Neural cell (in vitro differentiated cells): ENCODE measurements at regions not wholly inside any gene's neighbourhood (a gene's known extent, or its start where the extent isn't known, plus 50 kb on each side); places are given as distances from the start of the nearest gene placed in this dataset.

Source experiments
- EZH2 ChIP-seq: fragments of 200-600, 300-800 bp; shearing (Covaris generic), sonication (generic); IDR thresholded peaks from 2 replicates; pipeline ENCODE4 v1.6.1; 2014; ENCODE audit warnings: antibody characterized with exemption, low read length, borderline replicate concordance, mild to moderate bottlenecking; ENCODE audit not compliant: insufficient read depth, poor library complexity, severe bottlenecking
- POLR2AphosphoS5 ChIP-seq: IDR thresholded peaks from 2 replicates; pipeline ENCODE4 v1.6.1; 2012
- RAD21 ChIP-seq: fragments of 450-650 bp; conservative IDR thresholded peaks from 2 replicates; pipeline ENCODE4 v1.6.1; 2014; ENCODE audit warnings: antibody characterized with exemption, mild to moderate bottlenecking, moderate library complexity
- SMC3 ChIP-seq: fragments of 450-650 bp; conservative IDR thresholded peaks from 2 replicates; pipeline ENCODE4 v1.6.1; 2014; ENCODE audit warnings: antibody characterized with exemption, mild to moderate bottlenecking, moderate library complexity; ENCODE audit not compliant: poor library complexity
- TF ChIP-seq, protein P1 (sequence below): fragments of 450-650 bp; IDR thresholded peaks from 2 replicates; pipeline ENCODE4 v1.5.1; 2014; ENCODE audit warnings: antibody characterized with exemption, mild to moderate bottlenecking, moderate library complexity; ENCODE audit not compliant: poor library complexity, severe bottlenecking
- TF ChIP-seq, protein P2 (sequence below): IDR thresholded peaks from 2 replicates; pipeline ENCODE4 v1.6.1; 2012; ENCODE audit warnings: borderline replicate concordance

DNA sequence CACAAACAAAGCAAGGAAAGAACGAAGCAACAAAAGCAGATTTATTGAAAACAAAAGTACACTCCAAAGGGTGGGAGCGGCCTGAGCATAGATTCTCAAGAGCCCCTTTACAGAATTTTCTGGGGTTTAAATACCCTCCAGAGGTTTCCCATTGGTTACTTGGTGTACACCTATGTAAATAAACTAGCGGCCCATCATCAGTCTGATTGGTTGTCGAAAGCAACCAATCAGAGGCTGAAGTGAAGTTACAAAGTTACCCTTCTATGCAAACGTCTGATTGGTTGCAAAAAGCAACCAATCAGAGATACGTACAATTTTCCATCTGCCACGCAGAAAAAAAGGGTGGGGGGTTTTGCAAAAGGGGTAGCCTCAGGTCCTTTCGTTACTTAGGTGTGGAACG, 96.3 kb upstream of the UBAC2 start:
- TF ChIP-seq, protein P1, sequence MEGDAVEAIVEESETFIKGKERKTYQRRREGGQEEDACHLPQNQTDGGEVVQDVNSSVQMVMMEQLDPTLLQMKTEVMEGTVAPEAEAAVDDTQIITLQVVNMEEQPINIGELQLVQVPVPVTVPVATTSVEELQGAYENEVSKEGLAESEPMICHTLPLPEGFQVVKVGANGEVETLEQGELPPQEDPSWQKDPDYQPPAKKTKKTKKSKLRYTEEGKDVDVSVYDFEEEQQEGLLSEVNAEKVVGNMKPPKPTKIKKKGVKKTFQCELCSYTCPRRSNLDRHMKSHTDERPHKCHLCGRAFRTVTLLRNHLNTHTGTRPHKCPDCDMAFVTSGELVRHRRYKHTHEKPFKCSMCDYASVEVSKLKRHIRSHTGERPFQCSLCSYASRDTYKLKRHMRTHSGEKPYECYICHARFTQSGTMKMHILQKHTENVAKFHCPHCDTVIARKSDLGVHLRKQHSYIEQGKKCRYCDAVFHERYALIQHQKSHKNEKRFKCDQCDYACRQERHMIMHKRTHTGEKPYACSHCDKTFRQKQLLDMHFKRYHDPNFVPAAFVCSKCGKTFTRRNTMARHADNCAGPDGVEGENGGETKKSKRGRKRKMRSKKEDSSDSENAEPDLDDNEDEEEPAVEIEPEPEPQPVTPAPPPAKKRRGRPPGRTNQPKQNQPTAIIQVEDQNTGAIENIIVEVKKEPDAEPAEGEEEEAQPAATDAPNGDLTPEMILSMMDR = no peak
- TF ChIP-seq SMC3 (no peak), EZH2 (no peak), POLR2AphosphoS5 (no peak), RAD21 (no peak)
- TF ChIP-seq, protein P2, sequence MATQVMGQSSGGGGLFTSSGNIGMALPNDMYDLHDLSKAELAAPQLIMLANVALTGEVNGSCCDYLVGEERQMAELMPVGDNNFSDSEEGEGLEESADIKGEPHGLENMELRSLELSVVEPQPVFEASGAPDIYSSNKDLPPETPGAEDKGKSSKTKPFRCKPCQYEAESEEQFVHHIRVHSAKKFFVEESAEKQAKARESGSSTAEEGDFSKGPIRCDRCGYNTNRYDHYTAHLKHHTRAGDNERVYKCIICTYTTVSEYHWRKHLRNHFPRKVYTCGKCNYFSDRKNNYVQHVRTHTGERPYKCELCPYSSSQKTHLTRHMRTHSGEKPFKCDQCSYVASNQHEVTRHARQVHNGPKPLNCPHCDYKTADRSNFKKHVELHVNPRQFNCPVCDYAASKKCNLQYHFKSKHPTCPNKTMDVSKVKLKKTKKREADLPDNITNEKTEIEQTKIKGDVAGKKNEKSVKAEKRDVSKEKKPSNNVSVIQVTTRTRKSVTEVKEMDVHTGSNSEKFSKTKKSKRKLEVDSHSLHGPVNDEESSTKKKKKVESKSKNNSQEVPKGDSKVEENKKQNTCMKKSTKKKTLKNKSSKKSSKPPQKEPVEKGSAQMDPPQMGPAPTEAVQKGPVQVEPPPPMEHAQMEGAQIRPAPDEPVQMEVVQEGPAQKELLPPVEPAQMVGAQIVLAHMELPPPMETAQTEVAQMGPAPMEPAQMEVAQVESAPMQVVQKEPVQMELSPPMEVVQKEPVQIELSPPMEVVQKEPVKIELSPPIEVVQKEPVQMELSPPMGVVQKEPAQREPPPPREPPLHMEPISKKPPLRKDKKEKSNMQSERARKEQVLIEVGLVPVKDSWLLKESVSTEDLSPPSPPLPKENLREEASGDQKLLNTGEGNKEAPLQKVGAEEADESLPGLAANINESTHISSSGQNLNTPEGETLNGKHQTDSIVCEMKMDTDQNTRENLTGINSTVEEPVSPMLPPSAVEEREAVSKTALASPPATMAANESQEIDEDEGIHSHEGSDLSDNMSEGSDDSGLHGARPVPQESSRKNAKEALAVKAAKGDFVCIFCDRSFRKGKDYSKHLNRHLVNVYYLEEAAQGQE = no peak
